Activated CD4-positive, alpha-beta T cell treated with anti-CD3 and anti-CD28 coated beads for 1 hour (primary cell): ENCODE measurements at regions not wholly inside any gene's neighbourhood (a gene's known extent, or its start where the extent isn't known, plus 50 kb on each side); places are given as distances from the start of the nearest gene placed in this dataset.

Source experiments
- DNase-seq: peaks from one replicate; pipeline ENCODE4 v3.0.0-alpha.2; 2020

DNA sequence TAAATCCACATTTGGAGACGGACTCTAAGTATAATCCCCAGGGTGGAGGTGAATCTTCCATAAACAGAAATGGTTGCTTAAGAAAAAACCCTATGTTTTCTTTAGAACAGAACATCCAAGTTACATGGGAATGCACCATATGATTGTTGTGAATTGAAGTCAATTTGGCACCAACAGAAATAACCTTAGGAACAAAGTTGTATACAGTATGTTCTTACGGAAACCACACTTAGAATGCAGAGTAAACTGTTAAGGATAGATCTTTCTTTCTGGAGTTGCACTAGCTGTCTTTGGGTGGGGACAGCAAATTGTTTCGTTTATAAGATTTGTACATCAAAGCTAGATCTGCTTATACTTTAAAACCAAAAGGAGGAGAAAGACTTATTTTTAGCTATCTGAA is 316.4 kb downstream of the PTEN start:
- DNase-seq, result no peak

DNA sequence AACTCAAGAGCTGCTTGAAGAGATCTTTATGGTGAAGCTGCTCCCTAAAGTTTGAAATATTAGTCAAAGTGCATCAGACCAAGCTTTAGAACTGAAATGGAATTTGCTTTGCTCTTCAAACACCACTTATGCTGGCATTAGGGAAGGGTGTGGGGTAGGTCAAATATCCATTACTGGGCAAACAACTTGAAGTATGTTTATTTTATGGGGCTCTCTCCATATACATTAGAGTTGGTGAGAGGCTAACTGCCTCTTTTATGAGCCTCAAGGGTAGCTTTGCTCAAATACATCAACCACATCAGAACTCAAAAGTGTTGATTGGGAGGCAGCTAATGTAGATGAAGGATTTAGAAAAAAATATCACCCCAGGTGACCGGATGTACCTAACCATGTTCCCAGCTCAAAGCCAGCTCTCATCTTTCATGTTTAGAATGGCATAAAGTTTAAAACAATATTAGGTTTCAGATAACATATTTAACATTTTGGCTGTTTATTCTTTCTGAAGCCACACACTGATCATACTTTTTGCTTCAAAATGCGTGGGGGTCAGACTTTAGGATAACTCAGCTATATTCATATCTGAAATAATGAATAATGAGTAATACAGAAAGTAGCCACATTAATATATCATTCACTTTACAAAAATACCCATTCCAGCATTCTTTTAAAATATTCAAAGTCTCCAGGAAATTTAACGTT is 318.6 kb downstream of the PTEN start:
- no peak for DNase-seq

DNA sequence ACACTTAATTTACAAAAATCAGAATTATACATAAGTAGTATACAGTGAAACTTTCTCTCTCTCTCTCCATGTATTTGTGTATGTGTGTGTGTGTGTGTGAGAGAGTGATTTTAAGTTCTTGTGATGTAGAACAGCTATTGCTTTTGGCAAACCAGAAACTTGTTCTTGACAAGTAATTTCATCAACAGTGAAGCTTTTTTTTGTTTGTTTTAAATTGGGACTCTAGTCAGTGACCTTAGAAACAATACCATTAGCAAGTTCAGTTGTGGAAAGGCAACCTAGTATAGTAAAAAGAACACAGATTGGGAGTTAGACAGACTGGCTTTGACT is 319.1 kb downstream of the PTEN start:
- DNase-seq, result no peak

DNA sequence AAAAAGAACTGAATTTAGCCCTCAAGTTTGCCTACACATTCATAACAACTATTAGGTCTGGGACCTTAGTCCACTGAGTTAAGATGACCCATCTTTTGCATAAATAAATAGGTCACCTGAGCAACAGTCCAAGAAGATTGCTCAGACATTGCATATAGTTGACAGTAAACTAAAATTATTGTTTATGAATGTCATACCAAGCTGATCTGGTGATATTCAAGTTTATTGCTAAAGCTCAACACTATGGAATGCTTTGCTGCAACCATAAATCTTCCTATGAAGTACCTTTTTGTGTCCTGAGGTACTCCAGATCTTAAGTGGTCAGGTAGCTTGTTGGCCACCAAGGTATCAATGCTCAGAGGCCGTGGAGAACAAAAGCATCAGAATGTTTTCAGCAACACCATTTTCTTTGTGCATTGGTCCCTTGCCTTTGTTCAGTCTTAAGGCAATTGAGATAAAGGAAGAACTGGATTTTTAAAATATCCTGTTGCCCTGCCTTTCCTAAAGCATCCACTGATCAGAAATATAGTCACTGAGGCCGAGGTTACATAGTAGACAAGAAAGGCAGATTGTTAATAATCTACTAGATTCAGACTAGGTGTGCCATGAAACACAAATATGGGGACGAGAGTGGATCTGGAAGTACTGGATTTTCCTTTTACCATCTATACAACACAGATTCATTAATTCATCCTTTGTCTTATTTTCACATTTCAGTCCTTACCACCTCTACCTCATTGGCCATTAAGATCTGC is 321.3 kb downstream of the PTEN start:
- DNase-seq, result no peak

DNA sequence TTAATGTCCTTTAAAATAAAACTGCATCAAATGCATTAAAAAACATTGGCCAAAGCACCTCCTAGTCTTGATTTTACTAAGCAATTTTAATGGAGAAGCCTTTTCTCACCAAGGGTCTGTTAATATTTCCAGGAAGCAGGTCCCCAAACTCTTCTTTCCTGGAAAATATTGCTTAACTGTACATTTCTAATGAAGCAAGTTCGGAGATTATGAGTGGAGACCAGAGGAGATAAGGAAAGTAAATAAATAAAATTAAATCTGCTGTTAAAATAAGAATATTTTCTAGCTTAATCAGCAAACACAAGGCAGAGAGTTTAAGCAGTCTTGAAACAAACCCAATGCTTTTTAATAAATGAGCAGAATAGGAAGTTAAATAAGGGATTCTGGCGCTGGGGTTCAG is 322.4 kb downstream of the PTEN start:
- DNase-seq, result no peak

DNA sequence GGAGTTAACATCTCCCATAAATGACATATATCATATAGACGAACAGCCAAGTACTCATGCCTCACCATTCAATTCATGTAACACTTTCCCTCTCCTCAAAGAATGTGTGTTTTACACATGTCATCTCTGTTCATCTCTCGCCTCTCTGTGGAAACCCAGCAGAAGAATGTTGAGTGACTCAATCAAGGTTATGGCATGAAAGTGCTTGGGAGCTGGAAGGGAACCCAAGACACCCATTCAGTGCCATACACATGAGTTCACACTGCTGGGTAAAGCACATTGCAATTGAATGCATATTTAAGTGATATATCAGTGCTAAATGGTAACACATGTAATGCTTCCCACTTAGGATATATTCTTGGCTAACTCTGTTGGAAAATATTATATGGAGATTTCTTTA is 322.9 kb downstream of the PTEN start:
- DNase-seq, result no peak

DNA sequence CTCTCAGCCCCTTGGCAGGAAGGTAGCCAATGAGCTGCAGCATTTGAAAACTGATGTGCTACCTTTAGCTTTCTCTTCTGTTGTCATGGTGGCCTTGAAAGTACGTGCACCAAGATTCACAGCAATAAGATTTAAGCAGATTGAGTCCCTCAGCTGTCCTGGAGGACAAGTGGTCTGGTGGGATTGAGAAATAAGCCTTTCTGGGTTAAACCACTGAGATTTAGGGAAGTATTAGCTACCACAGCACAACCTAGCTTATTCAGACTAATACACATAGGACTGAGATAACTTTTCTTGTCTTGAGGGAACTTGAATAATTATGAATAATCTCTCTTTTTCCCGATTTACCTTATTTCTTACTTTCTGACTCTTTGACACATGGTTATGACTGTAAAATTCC is 324.0 kb downstream of the PTEN start:
- DNase-seq, result no peak

DNA sequence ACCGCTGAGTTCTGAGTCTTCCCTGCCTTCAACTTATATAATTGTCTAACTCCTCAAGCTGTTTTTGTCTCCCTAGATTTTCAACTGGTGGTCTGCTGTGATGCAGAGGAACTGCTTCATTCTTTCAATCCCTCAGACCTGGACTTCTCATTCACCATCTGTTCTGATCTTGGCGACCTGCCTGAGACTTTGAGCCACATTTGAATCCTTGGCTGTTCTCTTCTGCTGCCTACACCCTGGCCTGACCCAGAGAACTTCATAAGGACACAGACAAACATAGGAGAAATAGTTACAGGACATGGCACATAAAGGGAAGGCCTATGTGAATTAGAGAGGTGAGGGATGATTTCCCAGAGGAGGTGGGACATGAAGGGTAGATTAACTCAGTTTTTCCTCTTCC is 326.7 kb downstream of the PTEN start:
- DNase-seq, result no peak

DNA sequence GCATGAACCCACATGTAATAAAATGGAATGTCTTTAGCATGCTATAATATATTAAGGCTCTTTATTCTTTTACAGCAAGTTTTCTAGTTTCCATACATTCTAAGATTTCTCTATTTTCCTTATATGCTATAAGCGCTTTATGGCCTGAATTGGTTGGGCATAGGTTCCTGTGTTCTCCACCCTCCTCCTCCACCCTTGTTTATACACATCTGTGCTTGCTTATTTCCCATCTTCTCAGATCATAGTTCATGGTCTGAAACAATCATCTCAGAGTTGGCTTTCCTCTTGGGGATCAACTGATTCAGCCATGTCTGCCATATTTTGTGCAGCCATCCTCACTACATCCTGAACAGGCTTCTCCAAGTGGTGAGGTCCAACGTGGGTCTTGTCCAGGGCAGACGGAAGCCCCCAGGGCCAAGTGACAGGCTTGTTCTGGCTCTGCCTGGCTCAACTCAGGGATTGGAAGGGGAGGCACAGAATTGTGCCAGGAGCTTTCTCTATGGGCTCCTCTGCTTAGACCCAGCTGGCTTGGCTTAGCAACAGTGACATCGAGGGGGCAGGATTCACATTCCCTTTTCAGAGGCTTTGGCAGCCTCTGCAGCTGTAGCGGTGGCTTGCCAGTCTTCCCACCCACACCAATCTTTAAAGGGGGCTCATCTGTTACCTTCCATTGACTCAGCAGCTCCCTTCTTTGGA is 327.3 kb downstream of the PTEN start:
- no peak for DNase-seq

DNA sequence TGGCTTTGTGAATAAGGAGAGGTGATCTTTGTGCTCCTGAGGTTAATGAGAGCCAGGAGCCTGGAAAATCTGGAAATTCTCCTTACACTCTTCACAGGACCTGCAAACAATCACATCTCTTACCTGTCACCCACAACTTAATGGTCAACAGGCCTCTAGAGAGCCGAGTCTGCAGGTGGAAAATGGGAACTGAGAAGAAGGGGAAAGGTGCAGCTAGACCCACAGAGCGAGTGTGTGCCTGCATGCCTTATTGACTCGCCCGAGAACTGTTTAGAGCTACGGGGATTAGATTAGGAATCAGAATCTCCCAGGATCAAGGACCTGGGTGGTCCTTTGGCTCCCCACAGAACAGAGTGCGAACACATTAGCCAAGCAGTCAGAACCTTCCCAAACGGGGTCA is 329.6 kb downstream of the PTEN start:
- DNase-seq, result no peak

DNA sequence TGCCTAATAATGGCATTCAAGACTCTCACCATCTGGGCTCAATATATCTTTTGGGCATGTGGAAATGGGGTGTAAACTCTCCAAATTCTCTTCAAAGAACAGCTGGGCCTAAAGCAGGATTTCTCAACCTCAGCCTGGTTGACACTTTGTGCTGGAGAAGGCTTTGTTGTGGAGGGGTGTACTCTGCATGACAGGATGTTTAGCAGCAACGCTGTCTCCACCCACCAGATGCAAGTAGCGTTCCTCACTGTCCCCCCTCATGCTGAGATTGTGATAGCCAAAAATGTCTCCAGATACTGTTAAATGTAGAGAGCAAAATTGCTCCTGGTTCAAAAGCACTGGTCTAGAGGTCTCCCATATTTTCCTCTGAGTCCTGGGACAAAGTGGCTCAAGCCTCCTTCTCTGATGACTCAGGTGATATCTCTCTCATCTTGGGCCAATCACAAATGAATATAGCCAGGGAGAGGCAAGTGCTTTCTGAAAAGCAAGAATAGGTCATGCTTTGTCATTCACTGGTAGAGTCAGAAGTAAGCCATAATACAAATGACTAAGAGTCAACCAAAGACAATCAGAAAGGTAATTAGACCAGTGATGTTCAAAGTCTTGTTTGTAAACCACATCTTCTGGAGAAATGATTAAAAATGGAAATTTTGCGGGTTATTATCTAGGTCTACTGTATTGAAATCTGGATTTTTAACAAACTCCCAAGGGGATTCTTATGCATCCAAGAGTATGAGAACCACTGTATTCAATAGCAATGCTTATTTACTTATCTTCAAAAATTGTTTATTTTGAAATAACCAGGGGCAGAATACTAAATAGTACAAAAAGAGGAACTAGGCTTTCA is 330.8 kb downstream of the PTEN start:
- DNase-seq, result peak; percentile 10

DNA sequence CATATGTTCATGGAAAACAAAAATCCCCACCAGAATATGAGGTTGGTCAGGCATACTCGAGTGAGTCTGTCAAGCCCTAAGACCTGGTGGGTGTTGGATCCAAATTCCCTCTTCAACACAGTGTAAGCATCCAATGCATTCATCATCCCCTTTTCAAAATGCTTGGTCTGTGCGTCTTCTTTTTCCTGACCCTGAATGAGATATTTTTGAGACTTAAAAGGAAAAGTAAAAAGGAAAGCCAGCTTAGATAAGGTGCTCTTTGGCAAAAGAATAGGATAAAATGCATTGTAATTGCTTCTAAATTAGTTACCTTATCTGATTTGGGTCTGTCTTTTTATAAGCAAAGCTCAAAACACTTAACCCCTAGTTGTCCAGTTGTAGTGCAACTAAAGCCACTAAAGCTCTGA is 331.5 kb downstream of the PTEN start:
- no peak for DNase-seq

DNA sequence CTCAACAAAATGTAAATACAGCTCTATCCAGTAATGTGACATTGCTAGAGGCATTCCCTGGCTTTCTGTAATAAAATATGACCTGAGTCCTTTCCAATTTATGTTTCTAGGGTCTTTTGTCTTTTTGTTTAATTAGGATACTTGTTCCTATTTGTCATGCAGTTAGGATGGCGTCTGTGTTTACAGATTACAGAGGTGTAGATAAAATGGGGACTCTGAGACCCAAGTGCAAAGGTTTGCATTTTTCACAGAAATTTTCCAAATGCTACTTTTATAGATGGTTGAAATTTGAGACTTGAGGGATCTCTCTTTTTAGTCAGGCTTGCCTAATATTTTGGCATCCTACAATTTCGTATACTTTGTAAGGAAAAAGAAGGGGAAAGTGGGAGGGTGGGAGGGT is 332.4 kb downstream of the PTEN start:
- DNase-seq, result no peak

DNA sequence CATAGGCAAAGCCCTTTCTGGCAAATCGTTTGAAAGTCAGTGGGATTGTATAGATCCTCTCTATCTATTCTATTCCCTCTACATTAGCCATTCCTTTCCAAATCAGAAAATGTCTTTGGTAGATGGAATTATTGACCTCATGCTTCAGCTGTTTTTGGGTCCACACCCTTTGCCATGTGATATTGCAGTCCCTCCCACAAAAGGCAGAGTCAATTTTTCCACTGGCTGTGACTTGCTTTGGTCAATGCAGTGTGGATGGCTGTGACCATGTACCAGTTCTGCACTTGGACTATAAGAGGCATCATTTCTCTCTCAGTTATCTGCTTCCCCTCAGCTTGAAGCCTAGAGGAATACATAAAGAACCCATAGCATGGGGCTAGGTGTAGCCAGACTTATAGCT is 332.9 kb downstream of the PTEN start:
- DNase-seq, result no peak

DNA sequence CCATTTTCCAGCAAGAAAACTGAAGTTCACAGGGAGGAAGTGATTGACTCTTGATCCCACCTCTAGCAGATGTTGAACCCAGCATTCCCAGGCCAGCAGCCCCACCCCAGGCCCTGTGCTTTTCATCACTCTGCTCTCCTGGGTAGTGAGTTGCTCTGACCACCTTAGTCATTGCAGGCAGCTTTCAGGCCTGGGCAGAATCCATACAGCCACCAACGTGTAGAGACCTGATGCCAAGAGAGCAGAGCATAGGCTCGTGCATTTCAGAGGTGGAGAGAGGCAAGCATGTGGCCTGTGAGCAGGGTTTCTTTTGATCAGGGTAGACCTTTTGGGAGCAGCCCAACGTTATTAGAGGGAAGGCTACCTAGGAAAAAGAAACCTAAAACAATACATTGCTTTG is 334.6 kb downstream of the PTEN start:
- DNase-seq, result no peak

DNA sequence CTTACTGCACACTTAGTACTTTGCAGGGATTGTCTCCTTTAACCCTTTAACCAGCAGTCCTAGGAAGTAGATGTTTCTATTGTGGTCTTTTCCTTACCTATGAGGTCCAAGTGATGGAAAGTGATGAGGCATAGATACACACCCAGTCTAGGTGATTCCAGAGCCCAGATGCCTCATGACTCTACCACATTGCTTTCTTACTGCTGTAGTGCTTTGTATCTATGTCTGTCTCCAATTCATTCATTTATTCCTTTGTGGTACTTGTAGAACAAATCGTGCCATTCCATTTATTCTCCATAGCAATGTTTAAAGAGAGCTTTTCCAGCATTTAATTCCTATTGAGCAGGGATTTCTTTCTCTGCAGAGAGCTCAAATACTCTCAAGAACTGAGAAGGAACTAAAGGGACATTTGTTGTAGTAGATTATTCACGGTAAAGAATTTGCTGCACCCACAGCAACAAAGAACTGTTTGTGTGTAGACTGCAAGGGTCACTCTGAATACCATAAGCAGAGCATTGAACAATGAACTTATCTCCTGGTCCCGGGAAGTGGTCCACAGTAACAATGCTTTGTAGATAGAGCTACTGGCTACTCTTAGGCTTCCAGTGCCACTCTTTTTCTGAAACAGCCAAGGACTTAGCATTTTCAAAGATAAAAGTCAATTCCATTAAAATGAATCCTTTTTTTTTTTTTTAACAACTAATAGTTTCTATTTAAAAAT is 337.0 kb downstream of the PTEN start:
- no peak for DNase-seq

DNA sequence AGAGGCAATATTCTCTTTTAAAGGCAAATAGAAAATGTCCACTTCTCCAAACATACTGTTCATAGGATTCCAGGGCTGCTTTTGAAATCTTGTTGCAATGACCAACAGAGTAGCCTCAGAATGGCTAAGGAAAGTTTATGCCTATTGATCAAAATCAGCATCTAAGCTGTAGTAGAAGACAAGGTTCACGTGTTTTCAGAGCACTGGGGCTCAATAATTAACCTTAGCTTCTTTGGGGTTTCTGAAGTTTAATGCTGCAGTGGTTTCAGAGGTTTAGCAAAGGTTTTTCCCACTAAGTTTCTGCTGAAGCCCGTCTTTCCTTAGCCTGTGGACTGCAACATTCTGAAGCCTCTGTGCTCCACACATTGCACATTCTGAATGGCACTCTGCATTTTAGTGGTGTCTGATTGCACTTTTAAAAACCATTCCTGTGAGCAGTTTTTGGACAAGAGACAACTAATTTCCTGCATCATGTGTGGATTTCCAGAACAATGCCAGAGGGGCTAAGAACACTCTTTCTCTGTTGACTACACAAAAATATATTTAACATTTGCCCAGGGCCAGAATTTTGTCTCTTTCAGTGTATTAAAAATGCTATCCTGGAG is 342.5 kb downstream of the PTEN start:
- DNase-seq, result no peak

DNA sequence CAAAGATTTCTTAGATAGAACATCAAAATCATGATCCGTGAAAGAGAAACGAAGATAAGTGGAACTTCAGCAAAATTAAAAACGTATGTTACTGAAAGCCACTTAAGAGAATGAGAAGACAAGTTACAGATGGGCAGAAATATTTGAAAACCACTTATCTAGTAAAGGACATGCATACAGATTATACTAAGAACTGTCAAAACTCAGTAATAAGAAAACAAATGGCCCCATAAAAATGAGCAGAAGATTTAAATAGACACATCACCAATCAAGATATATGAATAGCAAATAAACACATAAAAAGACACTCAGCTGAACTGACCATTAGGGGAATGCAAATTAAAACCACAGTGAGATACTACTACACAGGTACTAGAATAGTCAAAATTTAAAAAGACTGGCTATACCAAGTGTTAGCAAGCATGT is 343.7 kb downstream of the PTEN start:
- DNase-seq, result no peak

DNA sequence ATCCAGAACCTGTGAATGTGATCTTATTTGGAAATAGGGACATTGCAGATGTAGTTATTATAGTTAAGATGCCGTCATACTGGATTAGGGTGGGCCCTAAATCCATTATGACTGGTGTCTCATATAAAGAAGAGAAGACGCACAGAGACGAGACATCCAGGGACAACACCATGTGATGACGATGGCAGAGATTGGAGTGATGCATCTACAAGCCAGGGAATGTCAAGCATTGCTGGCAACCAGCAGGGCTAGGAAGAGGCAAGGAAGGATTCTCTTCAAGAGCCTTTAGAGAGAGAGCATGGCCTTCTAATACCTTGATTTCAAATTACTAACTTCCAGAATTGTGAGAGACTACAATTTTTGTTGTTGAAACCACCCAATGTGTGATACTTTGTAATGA is 345.8 kb downstream of the PTEN start:
- DNase-seq, result no peak

DNA sequence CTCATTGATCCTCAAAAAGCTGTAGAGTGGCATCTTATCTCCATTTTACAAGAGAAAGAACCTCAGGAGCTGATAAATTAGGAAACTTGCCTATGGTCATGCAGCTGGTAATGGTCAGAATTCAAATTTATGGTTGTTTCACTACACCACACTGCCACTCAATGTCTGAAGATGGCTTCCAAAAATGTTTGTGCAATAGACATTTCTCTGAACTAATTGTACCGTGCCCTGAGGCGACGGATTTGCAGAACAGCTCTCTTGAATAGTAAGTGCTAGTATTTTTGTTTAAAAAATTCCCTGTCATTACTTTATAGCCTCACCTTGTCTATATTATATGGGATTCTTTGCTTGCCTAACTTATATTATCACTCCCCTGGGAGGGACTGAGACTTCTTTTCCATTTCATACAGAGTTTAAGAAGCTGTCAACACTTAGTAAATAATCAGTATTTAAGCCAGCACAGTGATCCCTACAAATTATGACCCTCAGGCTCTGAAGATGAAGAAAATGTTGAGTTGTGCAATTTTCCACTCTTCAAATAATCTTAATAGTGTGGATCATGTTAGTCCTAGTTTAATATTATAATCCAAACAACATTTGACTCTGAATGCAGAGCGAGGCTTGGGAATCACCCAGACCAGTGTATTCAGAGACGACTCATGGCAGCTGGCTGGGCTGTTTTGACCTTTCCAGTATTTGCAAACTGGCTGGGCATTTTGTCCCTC is 346.6 kb downstream of the PTEN start:
- DNase-seq, result no peak

DNA sequence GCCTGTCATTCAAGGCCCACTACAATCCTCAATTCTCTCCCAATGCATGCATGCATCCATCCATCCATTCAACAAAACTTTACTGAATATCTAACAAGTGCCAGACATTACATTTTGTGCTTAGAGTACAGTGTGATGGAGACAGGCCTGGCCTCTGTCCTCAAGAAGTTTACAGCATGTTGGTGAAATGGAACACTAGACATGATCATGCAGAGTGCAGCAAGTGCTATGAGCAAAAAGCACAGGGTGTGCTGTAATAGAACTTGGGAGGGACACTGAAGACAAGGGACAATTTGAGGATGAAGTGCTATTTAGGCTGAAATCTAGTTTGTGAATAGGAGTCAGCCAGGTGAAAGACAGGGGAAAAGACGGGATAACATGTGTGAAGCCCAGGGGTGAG is 347.8 kb downstream of the PTEN start:
- DNase-seq, result no peak

DNA sequence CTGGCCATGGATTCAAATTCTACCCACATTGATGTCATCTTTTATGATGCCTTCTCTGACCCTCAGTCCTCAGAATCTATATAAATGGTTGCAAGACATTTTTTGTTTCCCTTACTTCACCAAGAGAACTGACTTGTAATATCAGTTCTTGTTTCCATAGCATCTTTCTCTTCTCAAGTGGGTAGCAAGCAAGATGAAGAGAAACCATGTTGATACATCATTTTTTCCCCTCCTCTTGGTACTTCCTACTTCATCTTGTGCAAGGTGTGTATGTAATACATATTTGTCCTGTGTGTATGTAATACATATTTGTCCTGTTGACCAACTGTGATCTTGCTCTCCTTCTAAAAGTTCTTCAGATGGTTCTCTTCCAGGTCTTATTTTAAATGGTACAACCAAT is 348.6 kb downstream of the PTEN start:
- DNase-seq, result no peak
